ENCODE measurements at regions not wholly inside any gene's neighbourhood (a gene's known extent, or its start where the extent isn't known, plus 50 kb on each side); places are given as distances from the start of the nearest gene placed in this dataset.

DNA sequence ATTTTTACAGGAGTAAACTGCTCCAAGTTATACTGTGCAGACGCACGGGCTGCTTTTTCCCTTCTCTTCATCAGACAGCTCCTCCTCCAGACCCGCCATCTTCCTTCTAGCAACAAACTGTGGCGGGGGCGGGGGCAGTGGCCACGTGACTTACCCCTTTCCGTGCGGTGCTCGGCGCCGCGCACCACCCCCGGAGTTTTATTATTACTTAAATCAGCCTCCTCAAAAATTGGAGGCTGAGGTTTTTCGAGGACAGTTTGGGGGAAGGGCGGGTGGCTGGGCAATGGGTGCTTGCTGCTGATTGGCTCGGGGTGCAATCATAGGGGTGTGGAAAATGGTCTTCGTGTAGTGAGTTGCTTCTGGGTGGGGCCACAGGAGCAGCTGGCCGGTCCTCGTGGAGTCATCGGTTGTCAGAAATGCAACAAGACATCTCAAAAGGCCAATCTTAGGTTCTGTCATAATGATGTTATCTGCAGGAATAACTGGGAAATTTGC is 77.1 kb upstream of the MFGE8 start:
- Histone ChIP-seq H3K27me3 (ENCODE audit: low read depth, low read length) (peaks cover 16% of the 10 kb centered on the region; the same call in 1 of the 2 replicates), H3K27ac (ENCODE audit: low read length) (no peak overlapping the region), H4K20me1 (ENCODE audit: insufficient read depth, low read length) (no peaks in the 10 kb centered on the region), H3K79me2 (ENCODE audit: low read length) (no peaks in the 10 kb centered on the region), H2AFZ (ENCODE audit: low read depth, low read length) (no peak overlapping the region), H3K4me3 (ENCODE audit: low read length) (no peak overlapping the region), H3K9me3 (ENCODE audit: insufficient read depth, low read length) (no peaks in the 10 kb centered on the region), H3K9ac (ENCODE audit: low read length) (no peak overlapping the region), H3K36me3 (replicated peaks; ENCODE audit: low read depth, low read length) (no peaks in the 10 kb centered on the region), H3K4me1 (ENCODE audit: low read length) (peaks cover 6% of the 10 kb centered on the region; the same call in 1 of the 2 replicates), H3K4me2 (ENCODE audit: low read length) (no peak overlapping the region)
- TF ChIP-seq, protein P1, sequence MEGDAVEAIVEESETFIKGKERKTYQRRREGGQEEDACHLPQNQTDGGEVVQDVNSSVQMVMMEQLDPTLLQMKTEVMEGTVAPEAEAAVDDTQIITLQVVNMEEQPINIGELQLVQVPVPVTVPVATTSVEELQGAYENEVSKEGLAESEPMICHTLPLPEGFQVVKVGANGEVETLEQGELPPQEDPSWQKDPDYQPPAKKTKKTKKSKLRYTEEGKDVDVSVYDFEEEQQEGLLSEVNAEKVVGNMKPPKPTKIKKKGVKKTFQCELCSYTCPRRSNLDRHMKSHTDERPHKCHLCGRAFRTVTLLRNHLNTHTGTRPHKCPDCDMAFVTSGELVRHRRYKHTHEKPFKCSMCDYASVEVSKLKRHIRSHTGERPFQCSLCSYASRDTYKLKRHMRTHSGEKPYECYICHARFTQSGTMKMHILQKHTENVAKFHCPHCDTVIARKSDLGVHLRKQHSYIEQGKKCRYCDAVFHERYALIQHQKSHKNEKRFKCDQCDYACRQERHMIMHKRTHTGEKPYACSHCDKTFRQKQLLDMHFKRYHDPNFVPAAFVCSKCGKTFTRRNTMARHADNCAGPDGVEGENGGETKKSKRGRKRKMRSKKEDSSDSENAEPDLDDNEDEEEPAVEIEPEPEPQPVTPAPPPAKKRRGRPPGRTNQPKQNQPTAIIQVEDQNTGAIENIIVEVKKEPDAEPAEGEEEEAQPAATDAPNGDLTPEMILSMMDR (IDR thresholded peaks at IDR 0.05; ENCODE audit: low read depth, low read length), result no peak
- no peak for TF ChIP-seq EZH2phosphoT487 (IDR thresholded peaks at IDR 0.05; ENCODE audit: low read depth)

DNA sequence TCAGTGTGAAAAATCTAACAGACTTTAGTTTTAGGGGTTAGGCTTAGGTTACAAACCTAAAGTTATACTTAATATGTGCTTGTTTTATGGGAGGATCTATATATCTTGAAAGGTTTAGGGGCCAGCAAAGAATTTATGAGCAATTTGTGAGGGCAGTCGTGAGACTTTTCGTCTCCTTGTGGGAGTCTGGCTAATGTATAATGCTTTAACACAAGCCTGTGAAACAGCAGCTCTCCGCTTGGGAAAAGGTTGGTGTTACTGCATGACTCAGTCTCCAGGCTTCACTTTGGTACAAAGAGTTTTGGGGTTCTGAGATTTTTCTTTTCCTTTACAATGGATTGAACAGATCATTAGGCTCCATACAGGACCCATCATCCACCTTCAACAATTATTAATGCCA is 79.0 kb upstream of the MFGE8 start:
- Histone ChIP-seq H3K4me1 (ENCODE audit: low read length) (no peaks in the 10 kb centered on the region), H2AFZ (ENCODE audit: low read depth, low read length) (no peak overlapping the region), H3K27ac (ENCODE audit: low read length) (no peak overlapping the region), H3K79me2 (ENCODE audit: low read length) (no peaks in the 10 kb centered on the region), H3K9me3 (ENCODE audit: insufficient read depth, low read length) (no peaks in the 10 kb centered on the region), H4K20me1 (ENCODE audit: insufficient read depth, low read length) (no peaks in the 10 kb centered on the region), H3K27me3 (ENCODE audit: low read depth, low read length) (peaks cover 16% of the 10 kb centered on the region; the same call in 1 of the 2 replicates), H3K4me3 (ENCODE audit: low read length) (no peak overlapping the region), H3K36me3 (replicated peaks; ENCODE audit: low read depth, low read length) (no peaks in the 10 kb centered on the region), H3K4me2 (ENCODE audit: low read length) (no peak overlapping the region), H3K9ac (ENCODE audit: low read length) (no peak overlapping the region)
- TF ChIP-seq, protein P1 (IDR thresholded peaks at IDR 0.05; ENCODE audit: low read depth, low read length), result no peak
- TF ChIP-seq EZH2phosphoT487 (IDR thresholded peaks at IDR 0.05; ENCODE audit: low read depth), result no peak

DNA sequence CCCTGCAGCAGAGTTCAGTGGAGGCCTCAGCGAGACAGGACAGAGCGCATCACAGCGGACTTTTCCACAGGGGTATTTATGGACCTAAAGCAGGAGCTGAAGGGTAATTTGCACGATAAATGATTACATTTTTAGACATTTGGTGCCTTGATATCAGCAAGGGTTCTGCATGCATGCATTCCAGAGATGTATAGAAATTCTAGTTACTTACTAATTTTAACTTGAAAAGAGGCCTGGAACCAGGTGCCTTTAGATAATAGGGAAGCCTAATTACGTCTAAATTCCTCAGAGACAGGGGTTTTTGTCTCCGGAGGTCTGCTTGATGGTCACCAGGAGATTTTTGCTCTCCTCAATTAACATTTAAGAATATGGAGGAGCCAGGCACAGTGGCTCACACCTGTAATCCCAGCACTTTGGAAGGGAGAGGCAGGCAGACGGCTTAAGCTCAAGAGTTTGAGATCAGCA is 79.8 kb upstream of the MFGE8 start:
- Histone ChIP-seq H3K36me3 (replicated peaks; ENCODE audit: low read depth, low read length) (no peaks in the 10 kb centered on the region), H4K20me1 (ENCODE audit: insufficient read depth, low read length) (no peaks in the 10 kb centered on the region), H3K4me3 (ENCODE audit: low read length) (no peak overlapping the region), H2AFZ (ENCODE audit: low read depth, low read length) (no peak overlapping the region), H3K79me2 (ENCODE audit: low read length) (no peaks in the 10 kb centered on the region), H3K4me1 (ENCODE audit: low read length) (no peaks in the 10 kb centered on the region), H3K9ac (ENCODE audit: low read length) (no peak overlapping the region), H3K27me3 (ENCODE audit: low read depth, low read length) (peaks cover 15% of the 10 kb centered on the region; the same call in 1 of the 2 replicates), H3K4me2 (ENCODE audit: low read length) (no peak overlapping the region), H3K9me3 (ENCODE audit: insufficient read depth, low read length) (no peaks in the 10 kb centered on the region), H3K27ac (ENCODE audit: low read length) (no peak overlapping the region)
- TF ChIP-seq EZH2phosphoT487 (IDR thresholded peaks at IDR 0.05; ENCODE audit: low read depth), result no peak
- TF ChIP-seq, protein P1 (IDR thresholded peaks at IDR 0.05; ENCODE audit: low read depth, low read length), result no peak

DNA sequence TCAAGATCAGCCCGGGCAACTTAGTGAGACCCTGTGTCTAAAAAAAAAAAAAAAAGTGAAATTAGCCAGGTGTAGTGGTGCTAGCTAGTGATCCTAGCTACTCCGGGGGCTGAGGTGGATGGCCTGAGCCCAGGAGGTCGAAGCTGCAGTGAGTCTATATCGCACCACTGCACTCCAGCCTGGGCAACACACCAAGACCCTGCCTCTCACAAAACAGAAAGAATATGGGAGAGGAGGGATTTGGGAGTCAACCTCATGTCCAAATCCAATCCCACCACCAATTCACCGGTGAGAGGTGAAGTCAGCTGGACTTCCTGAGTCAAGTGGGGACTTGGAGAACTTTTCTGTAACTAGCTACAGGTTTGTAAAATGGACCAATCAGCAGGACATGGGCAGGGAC is 80.5 kb upstream of the MFGE8 start:
- no peak overlapping the region for H3K27ac ChIP-seq (ENCODE audit: low read length)
- no peak overlapping the region for H2AFZ ChIP-seq (ENCODE audit: low read depth, low read length)
- TF ChIP-seq, protein P1 (IDR thresholded peaks at IDR 0.05; ENCODE audit: low read depth, low read length), result no peak
- TF ChIP-seq EZH2phosphoT487 (IDR thresholded peaks at IDR 0.05; ENCODE audit: low read depth), result no peak
- no peaks in the 10 kb centered on the region; the same call in 1 of the 2 replicates for H3K4me1 ChIP-seq (ENCODE audit: low read length)
- no peaks in the 10 kb centered on the region for H3K79me2 ChIP-seq (ENCODE audit: low read length)
- no peak overlapping the region for H3K9ac ChIP-seq (ENCODE audit: low read length)
- no peak overlapping the region for H3K4me2 ChIP-seq (ENCODE audit: low read length)
- no peaks in the 10 kb centered on the region for H3K36me3 ChIP-seq (replicated peaks; ENCODE audit: low read depth, low read length)
- no peak overlapping the region for H3K4me3 ChIP-seq (ENCODE audit: low read length)
- H4K20me1 ChIP-seq (ENCODE audit: insufficient read depth, low read length), result no peaks in the 10 kb centered on the region
- no peaks in the 10 kb centered on the region for H3K9me3 ChIP-seq (ENCODE audit: insufficient read depth, low read length)
- H3K27me3 ChIP-seq (ENCODE audit: low read depth, low read length), result peaks cover 11% of the 10 kb centered on the region; the same call in 1 of the 2 replicates

Measured in OCI-LY3 (cell line).